ENCODE measurements at regions not wholly inside any gene's neighbourhood (a gene's known extent, or its start where the extent isn't known, plus 50 kb on each side); places are given as distances from the start of the nearest gene placed in this dataset.

DNA sequence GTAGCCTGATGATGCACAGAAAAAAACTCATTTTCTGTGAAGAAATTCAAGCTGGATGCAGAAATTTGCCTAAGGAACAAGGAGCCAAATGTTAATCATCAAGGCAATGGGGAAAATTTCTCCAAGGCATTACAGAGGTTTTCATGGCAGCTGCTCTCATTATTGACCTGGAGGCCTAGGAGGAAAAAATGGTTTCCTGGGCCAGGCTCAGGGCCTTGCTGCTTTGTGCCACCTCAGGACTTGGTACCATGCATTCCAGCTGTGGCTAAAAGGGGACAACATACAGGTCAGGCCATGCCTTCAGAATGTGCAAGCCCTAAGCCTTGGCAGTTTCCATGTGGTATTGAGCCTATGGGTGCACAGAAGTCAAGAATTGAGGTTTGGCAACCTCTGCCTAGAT lies 1320.1 kb upstream of the MIR17HG start:
- ChIA-PET CTCF (no interaction called here), POLR2A (ENCODE audit: unreplicated experiment) (no interaction called here)

DNA sequence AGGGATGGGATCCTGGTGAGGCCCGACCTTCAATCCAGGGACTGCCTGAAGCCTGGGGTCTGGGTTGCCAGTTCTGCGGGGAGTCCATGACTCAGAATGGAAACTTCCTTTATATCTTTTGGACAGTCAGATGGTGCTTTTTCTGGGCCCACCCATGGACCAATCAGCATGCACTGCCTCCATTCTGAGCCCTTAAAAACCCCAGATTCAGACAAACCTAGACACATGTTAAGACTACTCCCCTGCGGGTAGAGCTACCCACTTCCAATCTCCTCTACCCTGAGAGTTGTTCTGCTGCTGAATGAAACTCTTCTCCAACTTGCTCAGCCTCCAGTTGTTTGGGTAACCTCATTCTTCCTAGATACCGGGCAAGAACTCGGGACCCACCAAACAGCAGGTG lies 1315.2 kb upstream of the MIR17HG start:
- H3K4me3 ChIP-seq: no peak overlapping the region
- no peaks in the 10 kb centered on the region for H3K9me2 ChIP-seq (ENCODE audit: insufficient read depth)
- BruUV-seq (replicated peaks): no TSS peak
- no peaks in the 10 kb centered on the region for H3K27me3 ChIP-seq (ENCODE audit: insufficient read depth, low read depth)
- H3K4me2 ChIP-seq: no peak overlapping the region
- H3F3A ChIP-seq (ENCODE audit: insufficient read depth, low read depth): no peaks in the 10 kb centered on the region
- CTCF ChIA-PET: no interaction called here
- H3K4me1 ChIP-seq (replicated peaks; ENCODE audit: insufficient read depth): no peaks in the 10 kb centered on the region
- POLR2A ChIA-PET (ENCODE audit: unreplicated experiment): no interaction called here
- 0 out of 2 replicates have a peak, but pooled peaks cover 2% of the 10 kb centered on the region for H3K9me3 ChIP-seq (ENCODE audit: insufficient read depth, low read depth)
- no peak overlapping the region; the same call in 1 of the 2 replicates for H2AFZ ChIP-seq
- H3K27ac ChIP-seq: no peak overlapping the region
- intact Hi-C loops (cut with micrococcal nuclease; ENCODE audit: unreplicated experiment): no loop called here
- H3K36me3 ChIP-seq (ENCODE audit: low read depth): no peaks in the 10 kb centered on the region
- DNase-seq: no peak
- no peak for TF ChIP-seq EZH2 (IDR thresholded peaks at IDR 0.05; ENCODE audit: low read depth)
- TF ChIP-seq CTCF (conservative IDR thresholded peaks at IDR 0.05): no peak
- no peaks in the 10 kb centered on the region for H4K20me1 ChIP-seq (ENCODE audit: insufficient read depth)
- no peaks in the 10 kb centered on the region for H3K79me2 ChIP-seq (ENCODE audit: low read depth)

More for the DNA sequence above, 1320.1 kb upstream of the MIR17HG start:
- intact Hi-C loops (cut with micrococcal nuclease; ENCODE audit: unreplicated experiment): no loop called here
- no peaks in the 10 kb centered on the region for H3K27me3 ChIP-seq (ENCODE audit: insufficient read depth, low read depth)
- H3K4me2 ChIP-seq: no peak overlapping the region
- no peaks in the 10 kb centered on the region for H3K79me2 ChIP-seq (ENCODE audit: low read depth)
- H4K20me1 ChIP-seq (ENCODE audit: insufficient read depth): no peaks in the 10 kb centered on the region
- H3K9me3 ChIP-seq (ENCODE audit: insufficient read depth, low read depth): 0 out of 2 replicates have a peak, but pooled peaks cover 2% of the 10 kb centered on the region
- no peak overlapping the region for H3K27ac ChIP-seq
- BruUV-seq (replicated peaks): no TSS peak
- no peak overlapping the region for H2AFZ ChIP-seq
- H3F3A ChIP-seq (ENCODE audit: insufficient read depth, low read depth): no peaks in the 10 kb centered on the region
- no peak overlapping the region for H3K4me3 ChIP-seq
- H3K36me3 ChIP-seq (ENCODE audit: low read depth): no peaks in the 10 kb centered on the region
- no peaks in the 10 kb centered on the region for H3K9me2 ChIP-seq (ENCODE audit: insufficient read depth)
- no peak for DNase-seq
- no peaks in the 10 kb centered on the region for H3K4me1 ChIP-seq (replicated peaks; ENCODE audit: insufficient read depth)
- no peak for TF ChIP-seq EZH2 (IDR thresholded peaks at IDR 0.05; ENCODE audit: low read depth)
- no peak for TF ChIP-seq CTCF (conservative IDR thresholded peaks at IDR 0.05)

DNA sequence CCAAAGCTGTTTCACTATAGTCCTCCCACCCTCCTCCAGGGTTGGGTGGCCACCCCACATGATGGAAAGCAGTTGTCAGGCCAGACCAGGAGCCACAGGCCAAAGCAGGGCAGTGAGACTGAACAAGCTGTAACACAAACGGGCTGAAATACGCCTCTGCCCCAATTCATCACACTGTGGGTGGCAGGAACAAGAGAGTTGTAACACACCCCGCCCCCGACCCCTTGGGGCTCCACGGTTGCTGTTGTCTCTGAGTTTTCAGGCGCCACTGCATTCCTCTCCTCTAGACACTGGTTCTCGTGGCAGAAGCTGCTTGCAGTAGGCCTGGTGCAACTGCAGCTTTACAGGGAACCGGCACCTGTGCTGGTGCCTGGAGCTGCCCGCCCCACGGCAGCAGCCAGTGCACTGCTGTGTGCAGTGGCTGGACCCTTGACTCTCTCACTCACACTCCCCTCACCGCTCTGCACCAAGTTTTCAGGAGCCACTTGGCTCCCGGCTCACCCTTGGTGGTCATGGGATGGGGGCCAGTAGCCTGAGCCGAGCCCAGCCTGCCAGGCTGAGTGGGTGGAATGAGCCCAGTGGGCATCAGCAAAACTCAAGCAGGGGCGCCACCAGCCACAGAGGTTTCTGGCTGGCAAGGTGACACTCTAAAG lies 1314.5 kb upstream of the MIR17HG start:
- no peaks in the 10 kb centered on the region for H3K27me3 ChIP-seq (ENCODE audit: insufficient read depth, low read depth)
- no peaks in the 10 kb centered on the region for H3K79me2 ChIP-seq (ENCODE audit: low read depth)
- CTCF ChIA-PET: no interaction called here
- BruUV-seq (replicated peaks): no TSS peak
- no peaks in the 10 kb centered on the region for H3K9me2 ChIP-seq (ENCODE audit: insufficient read depth)
- no peaks in the 10 kb centered on the region for H3K36me3 ChIP-seq (ENCODE audit: low read depth)
- H3K9me3 ChIP-seq (ENCODE audit: insufficient read depth, low read depth): no peaks in the 10 kb centered on the region
- H3K27ac ChIP-seq: no peak overlapping the region
- no peak overlapping the region; the same call in 1 of the 2 replicates for H2AFZ ChIP-seq
- no peak overlapping the region for H3K4me2 ChIP-seq
- H3K4me3 ChIP-seq: no peak overlapping the region
- no peaks in the 10 kb centered on the region for H3F3A ChIP-seq (ENCODE audit: insufficient read depth, low read depth)
- intact Hi-C loops (cut with micrococcal nuclease; ENCODE audit: unreplicated experiment): no loop called here
- DNase-seq: no peak
- POLR2A ChIA-PET (ENCODE audit: unreplicated experiment): no interaction called here
- TF ChIP-seq CTCF (conservative IDR thresholded peaks at IDR 0.05) (no peak), EZH2 (IDR thresholded peaks at IDR 0.05; ENCODE audit: low read depth) (no peak)
- no peaks in the 10 kb centered on the region for H4K20me1 ChIP-seq (ENCODE audit: insufficient read depth)
- H3K4me1 ChIP-seq (replicated peaks; ENCODE audit: insufficient read depth): no peaks in the 10 kb centered on the region
